Neuronal stem cell (in vitro differentiated cells): ENCODE measurements at regions not wholly inside any gene's neighbourhood (a gene's known extent, or its start where the extent isn't known, plus 50 kb on each side); places are given as distances from the start of the nearest gene placed in this dataset.

Source experiments
- DNase-seq: peaks from one replicate; pipeline ENCODE4 v3.0.0-alpha.2; 2013; ENCODE audit warnings: low spot score
- H2AFZ ChIP-seq: one replicate; pipeline ENCODE4 v1.6.1; 2013; ENCODE audit warnings: mild to moderate bottlenecking, low read length, inconsistent platforms
- H2AK5ac ChIP-seq: 2 replicates; pipeline ENCODE4 v1.6.1; 2013; ENCODE audit warnings: low read depth, mild to moderate bottlenecking, inconsistent platforms, low read length, moderate library complexity, mixed read lengths
- H2BK120ac ChIP-seq: 2 replicates; pipeline ENCODE4 v1.6.1; 2013; ENCODE audit warnings: low read depth, mild to moderate bottlenecking, inconsistent platforms, low read length, moderate library complexity, mixed read lengths
- H2BK12ac ChIP-seq: one replicate; pipeline ENCODE4 v1.6.1; 2013; ENCODE audit warnings: low read length, inconsistent platforms
- H2BK15ac ChIP-seq: 2 replicates; pipeline ENCODE4 v1.6.1; 2013; ENCODE audit warnings: mild to moderate bottlenecking, low read length, inconsistent platforms, mixed read lengths
- H2BK5ac ChIP-seq: one replicate; pipeline ENCODE4 v1.6.1; 2013; ENCODE audit warnings: inconsistent platforms, mild to moderate bottlenecking, low read length, moderate library complexity
- H3K14ac ChIP-seq: one replicate; pipeline ENCODE4 v1.6.1; 2013; ENCODE audit warnings: low read length, inconsistent platforms
- H3K18ac ChIP-seq: 2 replicates; pipeline ENCODE4 v1.6.1; 2013; ENCODE audit warnings: low read length, inconsistent platforms
- H3K23ac ChIP-seq: 2 replicates; pipeline ENCODE4 v1.6.1; 2013; ENCODE audit warnings: low read depth, mild to moderate bottlenecking, mixed read lengths, low read length, inconsistent platforms; ENCODE audit not compliant: poor library complexity
- H3K27ac ChIP-seq: replicated peaks from 3 replicates; pipeline ENCODE4 v1.5.1; 2013; ENCODE audit warnings: low read length, inconsistent platforms
- H3K27me3 ChIP-seq, 3 experiments: 2 replicates each; pipeline ENCODE4 v1.6.1; 2013; ENCODE audit warnings: low read length in 3 of 3, mild to moderate bottlenecking in 2 of 3, inconsistent platforms in 1 of 3, low read depth in 1 of 3, mixed read lengths in 1 of 3, moderate library complexity in 1 of 3; ENCODE audit not compliant: control insufficient read depth in 3 of 3, insufficient read depth in 3 of 3
- H3K36me3 ChIP-seq, 2 donors: replicated peaks in 1 of 2; 2 replicates each; pipeline ENCODE4 v1.6.1; 2013; ENCODE audit warnings: low read length in 2 of 2; ENCODE audit not compliant: control insufficient read depth in 2 of 2, insufficient read depth in 2 of 2
- H3K4ac ChIP-seq: 2 replicates; pipeline ENCODE4 v1.6.1; 2013; ENCODE audit warnings: inconsistent platforms, mild to moderate bottlenecking, low read length, moderate library complexity
- H3K4me1 ChIP-seq, 2 donors: 1 replicate in 1 of 2; 2 replicates in 1 of 2; pipeline ENCODE4 v1.6.1; 2013; ENCODE audit warnings: low read length in 2 of 2, low read depth in 1 of 2; ENCODE audit not compliant: control insufficient read depth in 2 of 2, insufficient read depth in 1 of 2
- H3K4me2 ChIP-seq: one replicate; pipeline ENCODE4 v1.6.1; 2013; ENCODE audit warnings: mild to moderate bottlenecking, low read length, inconsistent platforms; ENCODE audit not compliant: insufficient read depth, poor library complexity, severe bottlenecking
- H3K4me3 ChIP-seq, 2 donors: 2 replicates each; pipeline ENCODE4 v1.5.1; 2013; ENCODE audit warnings: low read length in 2 of 2, mild to moderate bottlenecking in 2 of 2, inconsistent platforms in 1 of 2, moderate library complexity in 1 of 2
- H3K79me1 ChIP-seq: one replicate; pipeline ENCODE4 v1.6.1; 2013; ENCODE audit warnings: low read depth, mild to moderate bottlenecking, inconsistent platforms, low read length, moderate library complexity
- H3K9ac ChIP-seq: one replicate; pipeline ENCODE4 v1.6.1; 2013; ENCODE audit warnings: mild to moderate bottlenecking, low read depth, low read length, inconsistent platforms; ENCODE audit not compliant: poor library complexity
- H3K9me3 ChIP-seq, 2 donors: replicated peaks in 1 of 2; 2 replicates each; pipeline versions ENCODE3 to v1.6.1; 2013; ENCODE audit warnings: low read length in 2 of 2, mild to moderate bottlenecking in 2 of 2, inconsistent platforms in 1 of 2, low read depth in 1 of 2, mixed read lengths in 1 of 2, moderate library complexity in 1 of 2; ENCODE audit not compliant: control insufficient read depth in 2 of 2, insufficient read depth in 1 of 2
- H4K8ac ChIP-seq: one replicate; pipeline ENCODE4 v1.6.1; 2013; ENCODE audit warnings: low read depth, mild to moderate bottlenecking, inconsistent platforms, low read length, moderate library complexity
- H4K91ac ChIP-seq: one replicate; pipeline ENCODE4 v1.6.1; 2013; ENCODE audit warnings: low read length, low read depth, mild to moderate bottlenecking, inconsistent platforms; ENCODE audit not compliant: poor library complexity
- WGBS, 2 donors: extraction: QIAGEN DNeasy Blood & Tissue Kit; methylation state at CpG; one replicate each; pipeline ENCODE4 v1.1.7; 2013; ENCODE audit warnings: missing lambda C conversion rate in 2 of 2, mixed read lengths in 1 of 2; ENCODE audit not compliant: insufficient read length in 2 of 2, insufficient replicate concordance in 1 of 2; ENCODE audit errors: extremely low coverage in 2 of 2; 5-methylcytosine and 5-hydroxymethylcytosine counted together

DNA sequence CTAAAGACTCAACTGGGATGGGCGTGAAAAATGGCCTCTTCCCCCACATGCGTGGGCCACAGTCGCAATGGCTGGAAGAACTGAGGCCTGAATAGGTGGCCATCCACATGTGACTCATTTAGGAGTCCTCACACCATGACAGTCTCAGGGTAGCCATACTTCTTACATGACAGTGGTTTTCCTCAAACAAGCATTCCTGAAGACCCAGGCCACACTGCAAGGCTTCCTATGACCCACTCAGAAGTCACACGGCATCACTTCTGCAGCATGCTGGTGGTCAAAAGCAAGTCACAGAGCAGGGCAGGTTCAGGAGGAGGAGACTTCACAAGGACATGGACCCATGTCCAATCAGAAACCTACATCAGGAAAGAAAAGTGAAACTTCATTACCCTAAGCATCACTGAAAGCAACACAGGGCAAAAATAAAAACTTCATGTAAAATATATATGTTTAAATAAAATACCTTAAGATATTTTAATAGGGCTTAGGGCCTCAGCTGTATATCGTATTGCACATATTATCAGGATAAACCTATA lies 257.1 kb downstream of the OPA1 start:
- Histone ChIP-seq H2BK15ac (no peak overlapping the region), H4K91ac (no peak overlapping the region), H2AK5ac (no peak overlapping the region), H2BK12ac (no peak overlapping the region), H3K4me3 (no peak overlapping the region), H3K9ac (no peak overlapping the region), H4K8ac (no peak overlapping the region), H2BK5ac (no peak overlapping the region), H3K79me1 (no peaks in the 10 kb centered on the region), H3K23ac (no peak overlapping the region), H3K36me3 (no peaks in the 10 kb centered on the region), H3K4ac (no peak overlapping the region), H2AFZ (no peak overlapping the region), H3K9me3 (peaks cover 0 to 6% of the 10 kb centered on the region in 2 donors), H2BK120ac (no peak overlapping the region), H3K14ac (no peak overlapping the region), H3K18ac (peak overlapping the region; percentile 54), H3K4me1 (peaks cover 8 to 21% of the 10 kb centered on the region in 2 donors), H3K27me3 (no peaks in the 10 kb centered on the region), H3K27ac (no peak overlapping the region), H3K4me2 (no peak overlapping the region)
- no peak for DNase-seq
- no CpG with 5 or more reads among the region's 5 CpGs for WGBS, 2 donors

DNA sequence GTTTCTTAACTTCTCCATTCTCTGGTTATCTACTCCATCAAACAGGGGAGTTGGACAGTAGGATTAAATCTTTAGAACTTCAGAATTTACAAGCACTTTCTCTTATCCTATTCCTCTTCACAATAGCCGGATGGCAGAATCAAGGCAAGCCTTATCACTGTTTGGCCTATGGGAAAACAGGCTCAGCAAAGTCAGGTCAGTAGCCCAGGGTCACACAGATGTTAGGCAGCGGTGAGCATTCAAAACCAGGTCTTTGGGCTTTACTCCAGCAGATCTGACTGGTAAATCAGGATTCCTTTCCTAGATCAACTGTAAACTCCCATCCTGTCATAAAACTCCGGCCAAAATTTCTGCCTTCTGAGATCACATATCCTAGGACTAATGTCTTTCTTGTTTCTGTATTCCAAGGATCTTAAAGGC lies 258.4 kb downstream of the OPA1 start:
- H3K4me3 ChIP-seq, result no peak overlapping the region

DNA sequence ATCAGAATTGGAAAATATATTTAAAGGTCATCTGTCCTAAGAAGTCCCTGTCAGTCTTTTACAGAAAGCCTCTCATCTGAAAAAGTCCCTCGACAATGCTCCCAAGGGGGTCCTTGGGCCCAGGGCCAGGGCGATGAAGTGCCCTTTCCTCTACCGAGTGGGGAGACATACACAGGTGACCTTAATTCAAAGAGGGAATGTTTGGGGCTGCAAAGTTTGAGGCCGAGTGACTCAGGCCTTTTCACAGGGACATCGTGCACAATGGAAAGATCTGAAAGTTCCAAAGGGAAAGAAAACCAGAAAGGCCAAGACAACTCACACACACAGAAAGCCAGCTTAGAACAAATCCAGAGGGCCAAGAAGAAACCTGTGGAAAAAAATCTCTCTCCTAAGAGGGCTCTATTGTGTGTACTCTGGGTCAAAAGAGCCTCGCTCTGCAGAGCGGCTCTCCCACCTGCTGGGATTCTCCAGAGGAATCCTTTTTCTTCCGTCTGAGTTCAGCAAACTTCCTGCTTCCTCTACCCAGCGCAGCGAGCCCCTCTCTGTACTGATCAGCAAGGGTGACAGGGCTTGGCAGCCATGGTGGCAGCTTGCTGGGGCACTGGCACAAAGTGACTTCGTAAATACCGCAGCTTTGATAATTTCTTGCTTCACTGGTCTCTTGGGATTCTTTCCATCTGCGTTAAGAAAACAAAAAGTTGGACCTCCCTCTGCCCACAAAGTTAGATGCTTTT lies 259.1 kb downstream of the OPA1 start:
- H3K4me2 ChIP-seq, result no peak overlapping the region
- H3K4ac ChIP-seq, result no peak overlapping the region
- H3K18ac ChIP-seq, result peak overlapping the region; percentile 73
- H3K4me3 ChIP-seq, result peak overlapping the region in 1 of 2 donors; percentile 17
- no peaks in the 10 kb centered on the region for H3K79me1 ChIP-seq
- H3K23ac ChIP-seq, result no peak overlapping the region
- H3K9ac ChIP-seq, result no peak overlapping the region
- H2BK5ac ChIP-seq, result no peak overlapping the region
- H3K27ac ChIP-seq, result peak overlapping the region; percentile 50
- no peak overlapping the region for H2BK15ac ChIP-seq
- WGBS, 2 donors, result no CpG with 5 or more reads among the region's 13 CpGs
- peaks cover 8 to 21% of the 10 kb centered on the region in 2 donors for H3K4me1 ChIP-seq
- no peak overlapping the region for H2BK12ac ChIP-seq
- H3K27me3 ChIP-seq, result no peaks in the 10 kb centered on the region
- H2BK120ac ChIP-seq, result no peak overlapping the region
- DNase-seq, result peak; percentile 37
- no peak overlapping the region for H3K14ac ChIP-seq
- H2AK5ac ChIP-seq, result no peak overlapping the region
- H4K91ac ChIP-seq, result no peak overlapping the region
- no peaks in the 10 kb centered on the region for H3K36me3 ChIP-seq
- peak overlapping the region; percentile 85 for H2AFZ ChIP-seq
- peaks cover 0 to 8% of the 10 kb centered on the region in 2 donors for H3K9me3 ChIP-seq
- no peak overlapping the region for H4K8ac ChIP-seq

More for the DNA sequence above, 258.4 kb downstream of the OPA1 start:
- Histone ChIP-seq H2BK5ac (no peak overlapping the region), H4K8ac (no peak overlapping the region), H3K23ac (no peak overlapping the region), H2BK12ac (no peak overlapping the region), H4K91ac (no peak overlapping the region), H2AK5ac (no peak overlapping the region), H3K27ac (peak overlapping the region; percentile 50), H3K4me2 (no peak overlapping the region), H3K14ac (no peak overlapping the region), H3K36me3 (no peaks in the 10 kb centered on the region), H2BK15ac (no peak overlapping the region), H3K9me3 (peaks cover 0 to 5% of the 10 kb centered on the region in 2 donors), H3K4me1 (peaks cover 8 to 21% of the 10 kb centered on the region in 2 donors), H3K4ac (no peak overlapping the region), H2AFZ (peak overlapping the region; percentile 85), H2BK120ac (no peak overlapping the region), H3K18ac (no peak overlapping the region), H3K9ac (no peak overlapping the region), H3K79me1 (no peaks in the 10 kb centered on the region), H3K27me3 (no peaks in the 10 kb centered on the region)
- no CpG with 5 or more reads among the region's 3 CpGs for WGBS, 2 donors
- DNase-seq, result no peak

DNA sequence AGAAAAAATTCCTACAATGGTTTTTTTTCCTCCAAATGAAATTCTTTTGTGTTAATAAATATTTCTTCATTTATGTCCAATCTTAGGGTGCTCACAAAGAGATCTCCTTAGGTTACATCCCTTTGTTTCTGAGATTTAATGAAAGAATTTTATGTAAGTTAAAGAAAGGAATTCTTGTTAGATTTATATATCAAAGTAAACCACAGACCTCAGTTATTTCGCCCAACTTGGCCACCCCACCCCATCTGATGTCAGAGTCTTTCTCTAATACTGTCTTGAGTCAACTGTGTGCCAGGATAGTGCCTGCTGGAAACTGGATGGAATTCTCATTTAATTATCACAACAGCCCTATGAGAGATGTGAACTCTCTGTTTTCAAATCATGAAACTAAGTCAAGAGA lies 259.9 kb downstream of the OPA1 start:
- WGBS, 2 donors, result no CpG with 5 or more reads among the region's 1 CpG
- no peak overlapping the region for H3K4ac ChIP-seq

More for the DNA sequence above, 259.9 kb downstream of the OPA1 start:
- no peak overlapping the region for H3K23ac ChIP-seq
- no peak overlapping the region for H3K4me3 ChIP-seq
- no peak overlapping the region for H3K18ac ChIP-seq
- H3K9ac ChIP-seq, result no peak overlapping the region
- no peak overlapping the region for H3K27ac ChIP-seq
- H2BK5ac ChIP-seq, result no peak overlapping the region
- peaks cover 8 to 21% of the 10 kb centered on the region in 2 donors for H3K4me1 ChIP-seq
- no peaks in the 10 kb centered on the region for H3K79me1 ChIP-seq
- no peak overlapping the region for H4K8ac ChIP-seq
- H2AFZ ChIP-seq, result no peak overlapping the region
- H2BK120ac ChIP-seq, result no peak overlapping the region
- DNase-seq, result no peak
- no peak overlapping the region for H2BK12ac ChIP-seq
- no peaks in the 10 kb centered on the region for H3K36me3 ChIP-seq
- no peak overlapping the region for H3K14ac ChIP-seq
- H3K4me2 ChIP-seq, result no peak overlapping the region
- H2BK15ac ChIP-seq, result no peak overlapping the region
- no peak overlapping the region for H2AK5ac ChIP-seq
- H4K91ac ChIP-seq, result no peak overlapping the region
- H3K27me3 ChIP-seq, result no peaks in the 10 kb centered on the region
- H3K9me3 ChIP-seq, result peaks cover 0 to 9% of the 10 kb centered on the region in 2 donors
